Endothelial cell of umbilical vein (primary cell): ENCODE measurements at regions not wholly inside any gene's neighbourhood (a gene's known extent, or its start where the extent isn't known, plus 50 kb on each side); places are given as distances from the start of the nearest gene placed in this dataset.

Source experiments
- BruUV-seq: library from RNA; stranded (reverse); fragments of 400-500 nt; replicated peaks from 2 replicates; lab custom pipeline; 2021; lab: Mats Ljungman, UMichigan
- CTCF ChIA-PET: fragments of 300-600, 350-600 bp; sonication (Branson Sonifier 250); formaldehyde crosslinking; loops from one replicate; lab custom pipeline; 2021; ENCODE audit warnings: antibody characterized with exemption, inconsistent platforms; lab: Charles Lee
- POLR2A ChIA-PET: fragments of 300-600, 350-600 bp; sonication (Branson Sonifier 250); formaldehyde crosslinking; loops from one replicate; lab custom pipeline; 2021; ENCODE audit warnings: antibody characterized with exemption, inconsistent platforms; lab: Charles Lee
- DNase-seq: peaks from one replicate; pipeline ENCODE4 v3.0.0-alpha.2; 2011; ENCODE audit warnings: low read depth, low spot score
- FAIRE-seq: peaks from 2 replicates; lab custom pipeline; 2011; peaks lifted over from hg19 to GRCh38; lab: Jason Lieb, UNC
- H2AFZ ChIP-seq: 2 replicates; pipeline ENCODE4 v1.6.0; 2012; ENCODE audit warnings: low read depth, low read length, control low read depth, inconsistent platforms
- H3K27ac ChIP-seq: 2 replicates; pipeline ENCODE4 v1.5.1; 2011; ENCODE audit warnings: low read depth, mild to moderate bottlenecking, control low read depth, low read length, moderate library complexity; ENCODE audit not compliant: insufficient read depth
- H3K27me3 ChIP-seq, 2 experiments: 2 replicates each; pipeline versions ENCODE4 v1.6.0 to v1.6.1; 2011; ENCODE audit warnings: low read length in 2 of 2, mixed read lengths in 1 of 2; ENCODE audit not compliant: control insufficient read depth in 2 of 2, insufficient read depth in 2 of 2
- H3K36me3 ChIP-seq, 2 experiments: 2 replicates in 1 of 2; 3 replicates in 1 of 2; pipeline ENCODE4 v1.5.1; 2011; ENCODE audit warnings: low read length in 2 of 2, mild to moderate bottlenecking in 1 of 2, moderate library complexity in 1 of 2; ENCODE audit not compliant: control insufficient read depth in 2 of 2, insufficient read depth in 2 of 2; ENCODE audit errors: extremely low read depth in 1 of 2
- H3K4me1 ChIP-seq: 3 replicates; pipeline ENCODE4 v1.5.1; 2011; ENCODE audit warnings: mild to moderate bottlenecking, low read length; ENCODE audit not compliant: control insufficient read depth, insufficient read depth; ENCODE audit errors: extremely low read depth
- H3K4me2 ChIP-seq: 2 replicates; pipeline ENCODE4 v1.6.1; 2011; ENCODE audit warnings: low read length, control low read depth, mixed read lengths; ENCODE audit not compliant: insufficient read depth
- H3K4me3 ChIP-seq, 3 experiments: fragments of 200-600 bp in 1 of 3; sonication (generic), shearing (Covaris generic) in 1 of 3; replicated peaks in 1 of 3; 2 replicates each; pipeline ENCODE4 v1.5.1; 2011 to 2016; ENCODE audit warnings: control low read depth in 3 of 3, low read length in 3 of 3, mild to moderate bottlenecking in 2 of 3, inconsistent platforms in 1 of 3, low read depth in 1 of 3, moderate library complexity in 1 of 3; ENCODE audit not compliant: insufficient read depth in 1 of 3
- H3K79me2 ChIP-seq: 2 replicates; pipeline ENCODE4 v1.6.0; 2012; ENCODE audit warnings: low read length, inconsistent platforms; ENCODE audit not compliant: control insufficient read depth, insufficient read depth
- H3K9ac ChIP-seq: replicated peaks from 2 replicates; pipeline ENCODE3; 2011; ENCODE audit warnings: low read length, control low read depth; ENCODE audit not compliant: insufficient read depth; ENCODE audit errors: extremely low read depth
- H3K9me1 ChIP-seq: replicated peaks from 3 replicates; pipeline ENCODE4 v1.6.0; 2011; ENCODE audit warnings: mild to moderate bottlenecking, low read length; ENCODE audit not compliant: control insufficient read depth, insufficient read depth; ENCODE audit errors: extremely low read depth
- H3K9me3 ChIP-seq: replicated peaks from 2 replicates; pipeline ENCODE4 v1.5.1; 2012; ENCODE audit warnings: low read length, inconsistent platforms; ENCODE audit not compliant: control insufficient read depth, insufficient read depth
- H4K20me1 ChIP-seq: replicated peaks from 2 replicates; pipeline ENCODE3; 2011; ENCODE audit warnings: mild to moderate bottlenecking, low read length; ENCODE audit not compliant: control insufficient read depth, insufficient read depth; ENCODE audit errors: extremely low read depth
- CTCF ChIP-seq, 2 donors: IDR thresholded peaks; 1 replicate in 1 of 2; 2 replicates in 1 of 2; pipeline ENCODE4 v1.5.1; 2011; ENCODE audit warnings: low read length in 2 of 2, mild to moderate bottlenecking in 2 of 2, moderate library complexity in 2 of 2, control low read depth in 1 of 2, inconsistent platforms in 1 of 2, low read depth in 1 of 2; ENCODE audit not compliant: insufficient read depth in 1 of 2; ENCODE audit errors: extremely low read depth in 1 of 2
- EZH2 ChIP-seq: IDR thresholded peaks from 2 replicates; pipeline ENCODE4 v1.6.1; 2012; ENCODE audit warnings: borderline replicate concordance, low read depth, mild to moderate bottlenecking, moderate library complexity, low read length, inconsistent platforms; ENCODE audit not compliant: severe bottlenecking
- FOS ChIP-seq: IDR thresholded peaks from 2 replicates; pipeline ENCODE4 v1.6.1; 2011; ENCODE audit warnings: mild to moderate bottlenecking, low read length, moderate library complexity, borderline replicate concordance; ENCODE audit not compliant: insufficient read depth
- GATA2 ChIP-seq: IDR thresholded peaks from 2 replicates; pipeline ENCODE4 v1.7.0; 2011; ENCODE audit warnings: low read depth, mild to moderate bottlenecking, moderate library complexity, mixed read lengths, low read length; ENCODE audit not compliant: insufficient read length, insufficient read depth
- JUN ChIP-seq: IDR thresholded peaks from 2 replicates; pipeline ENCODE4 v1.6.1; 2011; ENCODE audit warnings: borderline replicate concordance, low read depth; ENCODE audit not compliant: insufficient read length, insufficient read depth
- MYC ChIP-seq: IDR thresholded peaks from one replicate; pipeline ENCODE4 v1.6.1; 2011; ENCODE audit warnings: mild to moderate bottlenecking, low read depth, low read length
- POLR2A ChIP-seq: IDR thresholded peaks from 2 replicates; pipeline ENCODE4 v1.6.1; 2012; ENCODE audit warnings: low read depth, mild to moderate bottlenecking, control low read depth, low read length
- POLR2AphosphoS5 ChIP-seq: IDR thresholded peaks from 2 replicates; pipeline ENCODE4 v1.6.1; 2012; ENCODE audit warnings: low read depth, mild to moderate bottlenecking, control low read depth, low read length, moderate library complexity; ENCODE audit not compliant: insufficient read depth
- dilution Hi-C: fragments of 300-500 bp; cut with MboI; formaldehyde crosslinking; loops from one replicate; pipeline ENCODE4 v1.15.0; 2019; ENCODE audit warnings: low sequenced_read_pairs; ENCODE audit not compliant: extremely low pct_ligation_motif_present
- intact Hi-C: fragments of 100-400 bp; cut with micrococcal nuclease; formaldehyde crosslinking; loops from one replicate; pipeline ENCODE4 v1.10.0; 2022
- TF ChIP-seq, protein P1 (sequence below): IDR thresholded peaks from 2 replicates; pipeline ENCODE4 v1.6.1; 2011; ENCODE audit not compliant: insufficient read depth, insufficient read length

- POLR2A ChIA-PET = no interaction called here
- DNase-seq (no peak), FAIRE-seq (no peak)
- Histone ChIP-seq H3K4me2 (no peak overlapping the region), H3K4me3 (no peak overlapping the region), H3K4me1 (no peaks in the 10 kb centered on the region), H2AFZ (no peak overlapping the region), H4K20me1 (no peaks in the 10 kb centered on the region), H3K27ac (no peak overlapping the region), H3K9ac (no peak overlapping the region), H3K9me1 (no peaks in the 10 kb centered on the region), H3K27me3 (peaks cover 0 to 3% of the 10 kb centered on the region in 2 experiments), H3K79me2 (no peaks in the 10 kb centered on the region), H3K36me3 (no peaks in the 10 kb centered on the region), H3K9me3 (no peaks in the 10 kb centered on the region)
- intact Hi-C loops = no loop called here
- dilution Hi-C loops = no loop called here
- BruUV-seq = no TSS peak
- CTCF ChIA-PET = no interaction called here
- TF ChIP-seq CTCF (IDR thresholded peaks at IDR 0.05; ENCODE audit: extremely low read depth in 1 of 2, insufficient read depth in 1 of 2, low read depth in 1 of 2, low read length in 2 of 2) (no peak), MYC (no peak), POLR2AphosphoS5 (no peak), FOS (no peak), POLR2A (no peak), JUN (no peak), GATA2 (no peak), EZH2 (no peak)
- TF ChIP-seq, protein P1, sequence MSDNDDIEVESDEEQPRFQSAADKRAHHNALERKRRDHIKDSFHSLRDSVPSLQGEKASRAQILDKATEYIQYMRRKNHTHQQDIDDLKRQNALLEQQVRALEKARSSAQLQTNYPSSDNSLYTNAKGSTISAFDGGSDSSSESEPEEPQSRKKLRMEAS = no peak
These were observed 278.0 kb upstream of the SPRED2 start for GRCh38 chr2:65710356-65710755.
